ENCODE measurements at regions not wholly inside any gene's neighbourhood (a gene's known extent, or its start where the extent isn't known, plus 50 kb on each side); places are given as distances from the start of the nearest gene placed in this dataset.

- TF ChIP-seq CTCF (IDR thresholded peaks at IDR 0.05; ENCODE audit: low read length): no peak
- TF ChIP-seq EZH2 (IDR thresholded peaks at IDR 0.05; ENCODE audit: borderline replicate concordance, low read length): no peak
These were observed 51.2 kb upstream of the TNS3 start for GRCh38 chr7:47633134-47633533.

Measured in OCI-LY1 (cell line).